Bronchial epithelial cell (primary cell): ENCODE measurements at regions not wholly inside any gene's neighbourhood (a gene's known extent, or its start where the extent isn't known, plus 50 kb on each side); places are given as distances from the start of the nearest gene placed in this dataset.

ENCODE experiments used
- DNase-seq: peaks from one replicate; pipeline ENCODE4 v3.0.0-alpha.2; 2010; ENCODE audit warnings: low read depth
- FAIRE-seq: peaks from 2 replicates; lab custom pipeline; 2011; peaks lifted over from hg19 to GRCh38; lab: Jason Lieb, UNC
- H3K27me3 ChIP-seq: 2 replicates; pipeline ENCODE4 v1.5.1; 2011; ENCODE audit warnings: low read length; ENCODE audit not compliant: control insufficient read depth, insufficient read depth
- H3K36me3 ChIP-seq: 2 replicates; pipeline ENCODE4 v1.5.1; 2011; ENCODE audit warnings: low read length; ENCODE audit not compliant: control insufficient read depth, insufficient read depth
- H3K4me3 ChIP-seq: 2 replicates; pipeline ENCODE4 v1.5.1; 2011; ENCODE audit warnings: mild to moderate bottlenecking, low read depth, low read length, control low read depth
- CTCF ChIP-seq: IDR thresholded peaks from 2 replicates; pipeline ENCODE4 v1.5.1; 2011; ENCODE audit warnings: mild to moderate bottlenecking, moderate library complexity, low read length, control low read depth, inconsistent platforms; ENCODE audit not compliant: insufficient read depth, severe bottlenecking

DNA sequence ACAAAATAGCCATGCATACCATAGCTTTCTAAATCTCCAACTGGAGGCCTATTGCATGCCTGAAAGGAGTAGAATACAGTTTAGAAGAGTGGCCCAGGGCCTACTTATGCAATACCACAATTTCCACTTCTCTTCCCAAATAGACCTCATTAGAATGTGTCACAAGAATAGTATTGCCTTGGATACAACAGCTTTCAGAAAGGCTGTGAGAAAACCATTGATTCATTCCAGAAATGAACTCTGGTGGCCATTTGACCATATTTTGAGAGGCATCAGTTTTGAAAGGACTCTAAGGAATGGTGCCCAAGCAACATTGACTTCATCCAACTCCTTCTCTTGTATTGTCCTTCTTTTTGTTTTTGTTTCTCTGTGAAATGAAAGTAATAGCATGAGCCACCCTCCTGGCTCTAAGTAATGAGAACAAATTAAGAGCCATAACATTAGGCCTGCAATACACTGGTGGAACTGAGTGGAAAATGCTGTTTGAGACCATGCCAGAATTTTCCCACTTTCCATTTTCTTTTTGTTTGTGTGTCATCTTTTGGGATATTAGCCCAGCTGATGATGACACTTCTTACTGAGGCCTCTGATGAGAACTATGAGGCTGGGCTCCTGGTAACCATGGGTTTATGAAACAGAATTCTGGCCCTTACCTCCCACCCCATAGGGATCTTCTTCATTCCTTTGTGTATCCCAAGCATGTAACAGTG lies 90.2 kb downstream of the TMEM174 start:
- DNase-seq (no peak), FAIRE-seq (no peak)
- no peak overlapping the region for H3K4me3 ChIP-seq
- H3K27me3 ChIP-seq = no peaks in the 10 kb centered on the region
- H3K36me3 ChIP-seq = no peaks in the 10 kb centered on the region
- TF ChIP-seq CTCF = no peak

DNA sequence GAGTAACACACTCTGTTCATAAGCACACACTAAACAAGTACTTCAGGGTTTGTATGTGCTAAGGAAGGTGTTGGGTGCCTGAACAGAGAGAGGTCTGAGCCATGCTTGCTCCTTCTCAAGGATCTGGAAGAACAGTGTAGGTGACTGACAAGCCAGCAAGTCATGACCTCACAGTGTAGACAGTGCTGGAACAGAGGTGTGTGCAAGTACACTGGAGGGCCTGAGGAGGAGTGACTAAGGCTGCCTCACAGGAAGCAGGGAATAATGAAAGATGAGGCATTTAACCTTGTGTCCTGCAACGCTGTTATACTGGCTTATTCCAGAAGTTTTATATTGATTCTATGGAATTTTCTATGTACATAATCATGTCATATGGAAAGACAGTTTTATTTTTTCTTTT lies 83.9 kb downstream of the TMEM174 start:
- TF ChIP-seq CTCF = no peak
- Histone ChIP-seq H3K4me3 (no peak overlapping the region), H3K27me3 (no peaks in the 10 kb centered on the region), H3K36me3 (no peaks in the 10 kb centered on the region)
- FAIRE-seq (peak; percentile 99), DNase-seq (peak; percentile 95)

DNA sequence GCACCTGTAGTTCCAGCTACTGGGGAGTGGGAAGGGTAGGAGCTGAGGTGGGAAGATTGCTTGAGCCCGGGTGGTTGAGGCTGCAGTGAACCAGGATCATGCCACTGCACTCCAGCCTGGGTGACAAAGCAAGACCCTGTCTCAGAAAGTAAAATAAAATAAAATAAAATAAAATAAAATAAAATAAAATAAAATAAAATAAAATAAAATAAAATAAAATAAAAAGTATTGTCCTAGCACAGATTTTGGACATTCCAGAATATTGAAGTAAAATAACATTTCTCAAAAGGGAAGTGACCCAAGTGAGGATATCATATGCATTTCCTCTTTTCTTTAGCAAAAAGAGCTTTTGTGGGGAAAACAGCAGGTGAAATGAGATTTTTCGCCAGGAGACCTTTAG lies 83.5 kb downstream of the TMEM174 start:
- H3K27me3 ChIP-seq = no peaks in the 10 kb centered on the region
- no peak for DNase-seq
- H3K36me3 ChIP-seq = no peaks in the 10 kb centered on the region
- no peak overlapping the region for H3K4me3 ChIP-seq
- no peak for TF ChIP-seq CTCF
- FAIRE-seq = no peak

- DNase-seq = no peak
- Histone ChIP-seq H3K36me3 (no peaks in the 10 kb centered on the region), H3K4me3 (no peak overlapping the region), H3K27me3 (no peaks in the 10 kb centered on the region)
- no peak for TF ChIP-seq CTCF
- FAIRE-seq = no peak
These were observed 83.0 kb downstream of the TMEM174 start for GRCh38 chr5:73256012-73256411.

- H3K36me3 ChIP-seq = no peaks in the 10 kb centered on the region
- TF ChIP-seq CTCF = no peak
- no peak for DNase-seq
- no peak overlapping the region for H3K4me3 ChIP-seq
- H3K27me3 ChIP-seq = no peaks in the 10 kb centered on the region
- no peak for FAIRE-seq
These were observed 81.6 kb downstream of the TMEM174 start for GRCh38 chr5:73254642-73255041.
